VCaP (cell line): ENCODE measurements at regions not wholly inside any gene's neighbourhood (a gene's known extent, or its start where the extent isn't known, plus 50 kb on each side); places are given as distances from the start of the nearest gene placed in this dataset.
A peak's percentile ranks its signal among the peaks of the same experiment; 100 is the strongest.

Experiments
- H3K27ac ChIP-seq: fragments of 450-650 bp; 2 replicates; pipeline ENCODE4 v1.5.1; 2017
- TF ChIP-seq, protein P1 (sequence below): fragments of 450-650 bp; conservative IDR thresholded peaks from 2 replicates; pipeline ENCODE4 v1.5.1; 2017; ENCODE audit warnings: mild to moderate bottlenecking, moderate library complexity

DNA sequence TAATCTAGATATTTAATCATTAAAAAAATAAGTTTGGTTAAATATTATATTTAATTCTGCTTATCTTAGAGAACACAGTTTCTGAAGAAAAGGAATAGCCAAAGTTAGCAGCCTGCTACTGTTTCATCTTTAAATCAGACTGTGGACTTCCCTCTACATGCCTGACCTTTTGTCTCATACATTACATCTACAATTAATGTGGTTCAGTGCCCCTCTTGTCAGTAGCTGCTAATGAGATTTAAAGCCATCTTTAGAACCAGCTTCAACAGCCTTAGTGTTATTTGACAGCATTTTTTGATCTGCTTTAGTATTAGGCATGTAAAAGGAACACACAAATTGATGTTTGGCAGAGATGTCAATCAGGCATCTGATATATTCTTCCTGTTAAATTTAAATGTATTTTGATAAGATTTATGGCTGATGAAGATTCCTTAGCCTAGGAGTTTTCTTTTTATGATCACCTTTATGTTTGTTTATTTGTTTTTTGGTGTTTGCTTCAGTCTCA, 1925.8 kb upstream of the PRR20A start:
- TF ChIP-seq, protein P1, sequence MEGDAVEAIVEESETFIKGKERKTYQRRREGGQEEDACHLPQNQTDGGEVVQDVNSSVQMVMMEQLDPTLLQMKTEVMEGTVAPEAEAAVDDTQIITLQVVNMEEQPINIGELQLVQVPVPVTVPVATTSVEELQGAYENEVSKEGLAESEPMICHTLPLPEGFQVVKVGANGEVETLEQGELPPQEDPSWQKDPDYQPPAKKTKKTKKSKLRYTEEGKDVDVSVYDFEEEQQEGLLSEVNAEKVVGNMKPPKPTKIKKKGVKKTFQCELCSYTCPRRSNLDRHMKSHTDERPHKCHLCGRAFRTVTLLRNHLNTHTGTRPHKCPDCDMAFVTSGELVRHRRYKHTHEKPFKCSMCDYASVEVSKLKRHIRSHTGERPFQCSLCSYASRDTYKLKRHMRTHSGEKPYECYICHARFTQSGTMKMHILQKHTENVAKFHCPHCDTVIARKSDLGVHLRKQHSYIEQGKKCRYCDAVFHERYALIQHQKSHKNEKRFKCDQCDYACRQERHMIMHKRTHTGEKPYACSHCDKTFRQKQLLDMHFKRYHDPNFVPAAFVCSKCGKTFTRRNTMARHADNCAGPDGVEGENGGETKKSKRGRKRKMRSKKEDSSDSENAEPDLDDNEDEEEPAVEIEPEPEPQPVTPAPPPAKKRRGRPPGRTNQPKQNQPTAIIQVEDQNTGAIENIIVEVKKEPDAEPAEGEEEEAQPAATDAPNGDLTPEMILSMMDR, result no peak
- H3K27ac ChIP-seq, result no peak overlapping the region

DNA sequence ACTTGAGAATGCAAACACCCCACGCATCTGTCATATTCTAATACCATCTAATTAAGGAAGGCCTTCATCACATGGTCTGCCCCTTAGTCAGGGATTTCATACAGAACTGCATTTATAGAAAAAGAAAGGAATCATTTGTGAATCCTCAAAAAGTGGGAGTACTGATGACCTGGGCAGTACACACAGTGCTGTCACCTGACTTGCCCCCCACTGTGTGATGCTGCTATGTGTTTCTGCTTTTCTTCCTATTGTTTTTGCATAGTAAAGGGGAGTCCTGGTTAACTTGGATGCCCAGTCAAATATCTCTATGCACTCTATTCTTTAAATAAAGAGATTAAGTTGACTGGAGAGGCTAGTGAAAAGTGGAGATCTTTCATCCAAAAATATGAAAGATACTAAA, 1921.2 kb upstream of the PRR20A start:
- TF ChIP-seq, protein P1, result no peak
- no peak overlapping the region for H3K27ac ChIP-seq

DNA sequence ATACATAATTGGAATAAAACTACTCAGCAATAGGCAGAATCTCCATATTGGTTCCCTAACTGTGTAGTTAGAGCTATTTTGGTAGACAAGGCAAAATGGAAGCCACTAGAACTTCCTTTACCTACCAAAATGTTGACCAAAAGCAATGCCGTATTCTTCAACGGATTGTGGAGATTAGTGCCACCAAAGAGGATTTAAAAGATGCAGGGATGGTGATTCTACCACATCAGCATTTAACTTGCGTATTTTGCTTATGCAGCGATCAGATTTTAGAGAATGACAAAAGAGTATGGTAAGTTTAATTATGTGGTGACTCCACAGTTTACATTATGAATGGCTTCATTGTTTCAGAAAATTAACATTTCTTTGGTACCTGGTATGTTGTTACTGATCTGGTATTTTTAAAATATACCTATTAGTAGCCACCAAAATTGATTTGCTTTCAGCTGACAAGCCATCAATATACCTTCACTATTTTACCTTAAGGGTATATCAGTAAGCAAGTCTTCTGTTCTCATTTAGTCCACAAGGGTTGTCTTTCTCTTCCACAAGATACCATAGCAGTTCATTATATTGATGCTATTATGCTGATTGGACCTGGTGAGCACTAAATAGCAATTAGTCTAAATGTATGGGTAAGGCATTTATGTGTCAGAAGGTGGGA, 1910.7 kb upstream of the PRR20A start:
- no peak overlapping the region for H3K27ac ChIP-seq
- TF ChIP-seq, protein P1, result no peak

DNA sequence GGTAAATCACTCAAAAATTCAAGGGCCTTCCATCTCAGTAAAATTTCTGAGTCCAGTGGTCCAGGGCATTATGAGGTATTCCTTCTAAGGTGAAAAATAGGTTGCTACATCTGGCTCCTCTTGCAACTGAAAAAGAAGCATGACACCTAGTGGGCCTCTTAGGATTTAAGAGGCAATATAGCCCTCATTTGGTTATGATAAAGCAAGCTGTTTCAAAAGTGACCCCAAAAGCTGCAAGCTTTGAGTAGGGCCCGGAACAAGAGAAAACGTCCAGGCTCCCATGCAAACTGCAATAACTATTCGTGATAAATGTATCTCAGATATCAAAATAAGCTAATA, 1910.2 kb upstream of the PRR20A start:
- H3K27ac ChIP-seq, result no peak overlapping the region
- TF ChIP-seq, protein P1, result peak; percentile 25

DNA sequence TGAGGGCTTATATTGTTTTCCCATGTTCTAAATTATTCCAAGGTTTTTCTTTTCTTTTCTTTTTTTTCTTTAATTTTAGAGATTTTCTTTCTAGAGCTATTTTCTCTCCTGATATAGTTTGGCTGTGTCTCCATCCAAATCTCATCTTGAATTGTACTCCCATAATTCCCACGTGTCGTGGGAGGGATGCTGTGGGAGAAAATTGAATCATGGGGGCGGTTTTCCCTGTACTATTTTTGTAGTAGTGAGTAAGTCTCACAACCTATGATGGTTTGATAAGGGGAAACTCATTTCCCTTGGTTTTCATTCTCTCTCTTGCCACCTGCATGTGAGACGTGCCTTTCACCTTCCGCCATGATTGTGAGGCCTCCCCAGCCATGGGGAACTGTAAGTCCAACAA, 1906.4 kb upstream of the PRR20A start:
- H3K27ac ChIP-seq, result no peak overlapping the region
- TF ChIP-seq, protein P1, result no peak

DNA sequence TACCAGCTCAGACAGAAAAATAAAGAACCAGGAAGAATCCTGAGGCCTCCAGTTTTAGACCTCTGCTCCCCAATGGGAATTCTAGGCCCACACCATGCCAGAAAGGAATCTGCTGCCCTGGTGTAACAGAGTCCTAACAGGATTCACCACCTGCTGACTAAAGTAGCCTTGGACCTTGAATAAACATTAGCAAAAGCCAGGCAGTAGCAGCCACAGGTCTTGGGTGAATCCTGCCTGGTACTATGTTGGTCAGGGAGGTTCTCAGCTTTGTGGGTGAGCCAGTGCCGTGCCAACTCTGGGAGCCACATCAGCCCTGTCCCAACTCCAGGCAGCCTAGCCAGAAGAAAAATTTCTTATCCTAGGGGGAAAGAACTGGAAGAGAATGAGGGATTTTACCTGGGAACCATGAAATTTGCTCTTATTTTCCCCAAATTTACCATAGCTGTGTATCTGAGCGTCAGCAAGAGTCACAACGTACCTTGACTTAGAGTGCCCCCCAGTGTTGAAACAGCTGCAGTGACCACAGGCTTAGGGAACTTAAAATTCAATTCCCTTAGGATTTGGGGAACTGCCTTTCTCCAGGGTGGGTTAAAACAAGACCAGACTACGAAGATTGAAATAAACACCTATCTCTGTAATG, 1895.6 kb upstream of the PRR20A start:
- TF ChIP-seq, protein P1, result peak; percentile 65
- no peak overlapping the region for H3K27ac ChIP-seq

DNA sequence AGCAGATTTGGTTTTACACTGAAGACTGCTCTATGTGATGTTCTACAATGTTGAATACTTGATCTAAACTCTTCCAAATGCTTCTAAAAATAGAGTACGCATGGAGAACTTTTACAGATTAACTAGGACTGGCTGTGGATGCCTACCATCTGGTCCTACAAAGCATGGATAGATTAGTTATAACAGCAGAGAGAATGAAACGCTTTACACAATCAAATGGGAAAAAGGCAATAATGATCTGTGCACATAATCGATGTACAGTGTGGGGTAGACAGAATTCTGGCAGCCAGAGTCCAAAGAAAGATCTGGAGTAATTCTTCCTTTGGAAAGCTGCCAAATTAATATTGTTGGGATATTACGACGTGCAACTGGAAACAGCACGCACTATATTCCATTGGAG, 1885.5 kb upstream of the PRR20A start:
- TF ChIP-seq, protein P1, result no peak
- H3K27ac ChIP-seq, result no peak overlapping the region
